ENCODE measurements at regions not wholly inside any gene's neighbourhood (a gene's known extent, or its start where the extent isn't known, plus 50 kb on each side); places are given as distances from the start of the nearest gene placed in this dataset.

GRCh38 chr2:215680605-215681598 is 245.0 kb upstream of the FN1 start (continued):
- TF ChIP-seq, protein P1, sequence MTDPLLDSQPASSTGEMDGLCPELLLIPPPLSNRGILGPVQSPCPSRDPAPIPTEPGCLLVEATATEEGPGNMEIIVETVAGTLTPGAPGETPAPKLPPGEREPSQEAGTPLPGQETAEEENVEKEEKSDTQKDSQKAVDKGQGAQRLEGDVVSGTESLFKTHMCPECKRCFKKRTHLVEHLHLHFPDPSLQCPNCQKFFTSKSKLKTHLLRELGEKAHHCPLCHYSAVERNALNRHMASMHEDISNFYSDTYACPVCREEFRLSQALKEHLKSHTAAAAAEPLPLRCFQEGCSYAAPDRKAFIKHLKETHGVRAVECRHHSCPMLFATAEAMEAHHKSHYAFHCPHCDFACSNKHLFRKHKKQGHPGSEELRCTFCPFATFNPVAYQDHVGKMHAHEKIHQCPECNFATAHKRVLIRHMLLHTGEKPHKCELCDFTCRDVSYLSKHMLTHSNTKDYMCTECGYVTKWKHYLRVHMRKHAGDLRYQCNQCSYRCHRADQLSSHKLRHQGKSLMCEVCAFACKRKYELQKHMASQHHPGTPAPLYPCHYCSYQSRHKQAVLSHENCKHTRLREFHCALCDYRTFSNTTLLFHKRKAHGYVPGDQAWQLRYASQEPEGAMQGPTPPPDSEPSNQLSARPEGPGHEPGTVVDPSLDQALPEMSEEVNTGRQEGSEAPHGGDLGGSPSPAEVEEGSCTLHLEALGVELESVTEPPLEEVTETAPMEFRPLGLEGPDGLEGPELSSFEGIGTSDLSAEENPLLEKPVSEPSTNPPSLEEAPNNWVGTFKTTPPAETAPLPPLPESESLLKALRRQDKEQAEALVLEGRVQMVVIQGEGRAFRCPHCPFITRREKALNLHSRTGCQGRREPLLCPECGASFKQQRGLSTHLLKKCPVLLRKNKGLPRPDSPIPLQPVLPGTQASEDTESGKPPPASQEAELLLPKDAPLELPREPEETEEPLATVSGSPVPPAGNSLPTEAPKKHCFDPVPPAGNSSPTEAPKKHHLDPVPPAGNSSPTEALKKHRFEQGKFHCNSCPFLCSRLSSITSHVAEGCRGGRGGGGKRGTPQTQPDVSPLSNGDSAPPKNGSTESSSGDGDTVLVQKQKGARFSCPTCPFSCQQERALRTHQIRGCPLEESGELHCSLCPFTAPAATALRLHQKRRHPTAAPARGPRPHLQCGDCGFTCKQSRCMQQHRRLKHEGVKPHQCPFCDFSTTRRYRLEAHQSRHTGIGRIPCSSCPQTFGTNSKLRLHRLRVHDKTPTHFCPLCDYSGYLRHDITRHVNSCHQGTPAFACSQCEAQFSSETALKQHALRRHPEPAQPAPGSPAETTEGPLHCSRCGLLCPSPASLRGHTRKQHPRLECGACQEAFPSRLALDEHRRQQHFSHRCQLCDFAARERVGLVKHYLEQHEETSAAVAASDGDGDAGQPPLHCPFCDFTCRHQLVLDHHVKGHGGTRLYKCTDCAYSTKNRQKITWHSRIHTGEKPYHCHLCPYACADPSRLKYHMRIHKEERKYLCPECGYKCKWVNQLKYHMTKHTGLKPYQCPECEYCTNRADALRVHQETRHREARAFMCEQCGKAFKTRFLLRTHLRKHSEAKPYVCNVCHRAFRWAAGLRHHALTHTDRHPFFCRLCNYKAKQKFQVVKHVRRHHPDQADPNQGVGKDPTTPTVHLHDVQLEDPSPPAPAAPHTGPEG (CRISPR knock-in tag; IDR thresholded peaks at IDR 0.05) = 0 out of 2 replicates have a peak, but pooled peaks have one; percentile 7
- TF ChIP-seq ZFP62 (CRISPR knock-in tag; IDR thresholded peaks at IDR 0.05) (no peak), ZBTB4 (CRISPR knock-in tag; IDR thresholded peaks at IDR 0.05; ENCODE audit: borderline replicate concordance) (0 out of 2 replicates have a peak, but pooled peaks have one; percentile 67), LBX2 (CRISPR knock-in tag; IDR thresholded peaks at IDR 0.05; ENCODE audit: borderline replicate concordance) (no peak), ZNF614 (CRISPR knock-in tag; IDR thresholded peaks at IDR 0.05; ENCODE audit: borderline replicate concordance) (peak; percentile 94; the same call in 1 of the 2 replicates), ZFP36L2 (CRISPR knock-in tag; IDR thresholded peaks at IDR 0.05) (no peak), RFX5 (IDR thresholded peaks at IDR 0.05; ENCODE audit: low read depth, low read length) (peak; percentile 36; the same call in 1 of the 2 replicates), HNF4A (CRISPR knock-in tag; IDR thresholded peaks at IDR 0.05) (peak; percentile 97), CHD2 (IDR thresholded peaks at IDR 0.05; ENCODE audit: low read depth, low read length) (no peak; the same call in 1 of the 2 replicates), ZBTB7B (CRISPR knock-in tag; IDR thresholded peaks at IDR 0.05) (peak; percentile 87), ATRX (CRISPR knock-in tag; IDR thresholded peaks at IDR 0.05; ENCODE audit: borderline replicate concordance) (no peak), DNMT1 (CRISPR knock-in tag; IDR thresholded peaks at IDR 0.05) (no peak), SRSF9 (IDR thresholded peaks at IDR 0.05; ENCODE audit: borderline replicate concordance, insufficient read depth, low read depth, low read length, poor library complexity, severe bottlenecking) (no peak), DMAP1 (CRISPR knock-in tag; IDR thresholded peaks at IDR 0.05) (peak; percentile 44; the same call in 1 of the 2 replicates), SAFB2 (CRISPR knock-in tag; IDR thresholded peaks at IDR 0.05; ENCODE audit: borderline replicate concordance, low read depth) (peak; percentile 83; the same call in 1 of the 2 replicates)
- TF ChIP-seq, protein P2, sequence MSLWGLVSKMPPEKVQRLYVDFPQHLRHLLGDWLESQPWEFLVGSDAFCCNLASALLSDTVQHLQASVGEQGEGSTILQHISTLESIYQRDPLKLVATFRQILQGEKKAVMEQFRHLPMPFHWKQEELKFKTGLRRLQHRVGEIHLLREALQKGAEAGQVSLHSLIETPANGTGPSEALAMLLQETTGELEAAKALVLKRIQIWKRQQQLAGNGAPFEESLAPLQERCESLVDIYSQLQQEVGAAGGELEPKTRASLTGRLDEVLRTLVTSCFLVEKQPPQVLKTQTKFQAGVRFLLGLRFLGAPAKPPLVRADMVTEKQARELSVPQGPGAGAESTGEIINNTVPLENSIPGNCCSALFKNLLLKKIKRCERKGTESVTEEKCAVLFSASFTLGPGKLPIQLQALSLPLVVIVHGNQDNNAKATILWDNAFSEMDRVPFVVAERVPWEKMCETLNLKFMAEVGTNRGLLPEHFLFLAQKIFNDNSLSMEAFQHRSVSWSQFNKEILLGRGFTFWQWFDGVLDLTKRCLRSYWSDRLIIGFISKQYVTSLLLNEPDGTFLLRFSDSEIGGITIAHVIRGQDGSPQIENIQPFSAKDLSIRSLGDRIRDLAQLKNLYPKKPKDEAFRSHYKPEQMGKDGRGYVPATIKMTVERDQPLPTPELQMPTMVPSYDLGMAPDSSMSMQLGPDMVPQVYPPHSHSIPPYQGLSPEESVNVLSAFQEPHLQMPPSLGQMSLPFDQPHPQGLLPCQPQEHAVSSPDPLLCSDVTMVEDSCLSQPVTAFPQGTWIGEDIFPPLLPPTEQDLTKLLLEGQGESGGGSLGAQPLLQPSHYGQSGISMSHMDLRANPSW (CRISPR knock-in tag; IDR thresholded peaks at IDR 0.05; ENCODE audit: borderline replicate concordance) = peak; percentile 99

All from HepG2 (cell line).